ENCODE measurements at regions not wholly inside any gene's neighbourhood (a gene's known extent, or its start where the extent isn't known, plus 50 kb on each side); places are given as distances from the start of the nearest gene placed in this dataset.
"Not testable (repeated sequence)": the region's sequence is repeated elsewhere in the genome, so short reads cannot be mapped to it uniquely, and the experiment has no call there.

DNA sequence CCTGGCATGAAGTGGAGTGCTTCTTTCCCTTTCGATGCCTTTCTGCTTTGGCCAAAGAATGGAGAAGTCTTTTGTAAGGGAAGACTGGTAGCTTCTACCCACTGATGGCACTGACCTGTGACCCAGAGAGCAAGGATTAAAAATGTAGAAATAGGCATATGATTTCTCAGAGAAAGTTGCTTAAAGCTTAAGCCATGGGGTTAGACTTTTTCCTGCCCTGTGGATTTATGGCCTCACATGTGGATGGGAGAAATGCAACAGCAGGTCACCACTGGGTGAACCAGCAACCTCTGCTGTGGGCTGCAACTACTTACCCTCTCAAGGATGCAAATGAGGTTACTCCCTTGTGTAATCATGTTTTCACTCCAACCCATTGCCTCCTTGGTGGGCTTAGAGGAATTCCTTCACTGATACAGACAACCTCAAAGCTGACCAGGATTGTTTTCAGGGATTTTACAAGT is 86.7 kb upstream of the CDC42EP3 start:
- DNase-seq (ENCODE audit: low read depth), result not testable (repeated sequence)

DNA sequence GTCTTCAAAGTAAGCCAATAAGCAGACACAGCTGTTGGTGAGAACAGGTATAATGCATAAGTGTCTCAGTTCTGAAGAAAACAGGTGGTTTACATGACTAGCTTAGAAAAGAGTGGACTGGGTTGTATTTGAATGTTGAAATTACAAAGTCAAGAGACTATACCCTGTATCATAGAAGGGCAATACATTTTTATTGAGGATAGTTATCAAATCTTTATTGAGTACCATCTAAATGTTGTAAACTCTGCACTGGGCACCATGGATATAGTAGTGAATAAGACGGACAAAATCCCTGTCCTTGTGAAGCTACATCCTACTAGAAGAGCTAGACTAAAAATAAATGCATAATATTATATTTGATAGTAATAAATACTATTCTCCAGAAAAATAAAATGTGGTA is 88.5 kb upstream of the CDC42EP3 start:
- not testable (repeated sequence) for DNase-seq (ENCODE audit: low read depth)

DNA sequence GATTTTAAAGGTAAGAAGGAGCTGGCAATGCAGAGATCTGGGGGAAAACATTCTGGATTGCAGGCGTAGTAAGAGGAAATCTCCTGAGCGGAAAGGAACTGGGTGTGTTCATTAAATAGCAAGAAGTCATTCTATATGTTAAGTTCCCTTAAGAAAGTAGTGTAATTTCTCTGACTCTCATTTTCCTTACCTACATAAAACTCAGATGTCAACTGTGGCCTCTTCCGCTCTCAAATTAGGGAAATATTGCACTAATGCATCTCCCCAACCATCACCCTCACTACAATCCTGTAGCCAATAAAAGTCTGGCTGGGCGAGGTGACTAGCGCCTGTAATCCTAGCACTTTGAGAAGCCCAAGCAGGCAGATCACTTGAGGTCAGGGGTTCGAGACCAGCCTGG is 89.0 kb upstream of the CDC42EP3 start:
- no peak for DNase-seq (ENCODE audit: low read depth)

DNA sequence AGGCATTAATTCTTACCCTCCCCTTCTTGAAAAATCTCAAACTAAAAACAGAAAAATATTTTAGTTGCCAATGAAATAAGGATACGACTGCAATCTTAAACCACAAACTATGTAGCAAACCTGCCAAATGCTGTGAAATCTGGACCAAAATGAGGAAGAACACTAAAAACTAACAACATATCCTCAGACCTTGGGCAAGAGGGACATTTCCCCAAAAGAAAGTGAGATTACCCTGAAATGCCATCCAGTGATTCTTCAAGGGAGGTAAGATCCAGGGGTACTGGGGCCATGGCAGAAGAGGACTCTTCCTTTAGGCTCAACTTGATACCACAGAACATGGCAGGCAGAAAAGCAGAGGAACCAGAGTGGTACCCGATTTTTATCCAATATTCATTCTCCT is 90.8 kb upstream of the CDC42EP3 start:
- not testable (repeated sequence) for DNase-seq (ENCODE audit: low read depth)

DNA sequence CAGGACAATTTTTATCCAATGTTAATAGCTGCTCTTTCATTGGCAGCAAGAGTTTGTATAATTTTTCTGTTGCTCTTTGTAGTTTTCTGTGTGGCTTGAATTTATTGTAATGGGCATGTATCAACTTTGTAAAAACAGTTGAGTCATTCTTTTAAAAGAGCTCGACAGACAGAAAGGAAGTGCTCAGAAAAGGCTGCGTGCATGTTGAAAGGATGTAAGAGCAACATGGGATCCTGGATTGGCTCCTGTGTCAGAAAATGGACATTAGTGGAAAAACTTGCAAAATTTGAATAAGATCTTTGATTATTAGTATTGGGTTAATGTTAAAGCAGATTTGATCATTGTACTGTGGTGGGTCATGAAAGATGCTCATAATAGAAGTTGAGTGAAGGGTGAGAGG is 93.3 kb upstream of the CDC42EP3 start:
- no peak for DNase-seq (ENCODE audit: low read depth)

DNA sequence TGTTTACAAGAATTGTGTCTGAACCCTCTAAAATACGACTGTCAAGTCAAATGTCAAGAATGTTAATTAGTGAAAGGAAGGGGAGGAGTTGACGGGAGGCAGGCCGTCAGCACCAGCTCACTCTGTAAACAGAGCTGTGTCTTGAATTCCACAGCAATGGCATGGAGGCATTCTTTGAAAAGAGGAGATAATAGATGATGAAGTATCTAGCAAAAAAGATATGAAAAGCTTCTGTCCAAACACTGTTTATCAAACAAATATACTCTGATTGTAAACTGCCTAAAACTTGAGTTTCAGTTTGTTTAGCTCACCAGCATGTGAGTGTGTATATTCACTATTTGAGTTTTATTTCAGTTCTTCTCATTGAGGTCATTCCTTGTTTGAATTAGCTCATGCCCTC is 94.7 kb upstream of the CDC42EP3 start:
- no peak for DNase-seq (ENCODE audit: low read depth)

DNA sequence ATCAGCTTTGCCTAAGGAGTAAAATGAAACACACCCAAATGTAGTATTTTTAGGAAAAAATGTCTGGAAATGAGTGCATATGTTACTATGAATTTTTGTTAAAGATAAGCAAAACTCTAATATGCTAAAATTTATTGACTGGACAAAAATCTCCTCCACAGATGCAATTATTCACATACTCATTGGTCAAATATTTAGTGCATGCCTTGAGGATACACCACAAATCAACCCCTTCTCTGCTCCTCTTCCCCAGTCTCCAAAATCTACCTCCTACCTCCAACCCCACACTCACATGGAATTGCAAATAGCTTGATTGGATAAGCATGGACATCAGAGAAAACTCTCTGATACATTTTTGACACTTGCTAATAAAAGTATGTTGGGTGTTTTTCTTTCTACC is 95.6 kb upstream of the CDC42EP3 start:
- no peak for DNase-seq (ENCODE audit: low read depth)

DNA sequence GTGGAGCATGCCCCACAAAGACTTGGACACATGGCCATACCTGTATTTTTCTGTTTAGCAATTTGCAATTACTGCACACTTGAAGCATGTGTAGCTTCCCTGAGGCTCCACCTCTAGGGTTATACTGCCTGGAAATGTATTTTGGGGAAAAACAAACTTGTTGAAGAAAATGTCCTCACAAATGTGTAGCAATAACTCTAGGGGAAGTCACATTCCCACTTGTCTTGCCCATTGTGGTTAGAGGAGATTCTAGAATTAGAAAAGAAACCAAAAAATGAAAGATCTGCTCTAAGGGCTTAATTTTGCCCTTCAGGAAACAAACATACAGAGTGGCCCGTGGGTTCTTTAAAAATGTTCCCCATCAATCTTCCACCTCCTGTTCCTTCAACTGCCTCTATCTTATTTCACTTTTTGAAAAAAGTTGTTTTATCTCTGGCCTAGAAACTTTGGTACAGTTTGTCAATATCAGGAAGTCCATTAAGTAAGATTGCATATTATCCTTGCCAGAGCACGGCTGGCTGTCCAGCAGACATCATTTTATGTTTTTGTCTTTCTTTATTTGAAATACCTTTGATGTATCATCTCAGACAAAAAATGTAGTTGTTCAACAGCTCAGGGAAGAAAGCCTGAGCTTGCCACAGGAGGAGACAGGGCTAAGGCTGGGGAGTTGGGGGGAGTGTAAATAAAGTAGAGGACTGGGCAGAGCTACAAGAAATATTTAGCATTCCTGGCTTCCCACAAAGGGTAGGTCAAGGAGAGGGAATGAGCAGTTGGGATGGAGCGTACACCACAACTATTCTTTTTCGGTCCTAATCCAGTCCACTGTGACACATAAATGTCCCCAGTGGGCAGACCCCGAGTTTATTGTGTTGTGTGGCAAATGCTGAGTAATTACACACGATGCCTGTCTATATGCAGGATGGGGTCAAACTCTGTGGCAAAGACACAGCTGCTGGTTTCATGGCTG is 96.8 kb upstream of the CDC42EP3 start:
- DNase-seq (ENCODE audit: low read depth), result no peak

DNA sequence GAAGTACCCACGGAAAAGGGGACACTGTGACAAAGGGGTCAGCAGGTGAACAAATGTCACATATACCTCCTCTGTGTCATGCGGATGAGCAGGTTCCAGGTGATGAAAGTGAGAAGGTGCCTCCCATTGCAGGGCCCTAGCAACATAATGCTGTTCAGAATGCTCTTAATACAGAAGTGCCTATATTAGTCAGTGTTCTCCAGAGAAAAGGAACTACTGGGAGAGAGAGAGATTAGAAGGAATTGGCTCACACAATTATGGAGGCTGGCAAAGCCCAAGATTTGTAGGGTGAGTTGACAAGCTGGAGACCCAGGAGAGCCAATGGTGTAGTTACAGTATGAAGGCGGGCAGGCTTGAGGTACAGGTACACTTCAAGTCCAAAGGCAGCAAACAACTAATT is 98.1 kb upstream of the CDC42EP3 start:
- DNase-seq (ENCODE audit: low read depth), result no peak

DNA sequence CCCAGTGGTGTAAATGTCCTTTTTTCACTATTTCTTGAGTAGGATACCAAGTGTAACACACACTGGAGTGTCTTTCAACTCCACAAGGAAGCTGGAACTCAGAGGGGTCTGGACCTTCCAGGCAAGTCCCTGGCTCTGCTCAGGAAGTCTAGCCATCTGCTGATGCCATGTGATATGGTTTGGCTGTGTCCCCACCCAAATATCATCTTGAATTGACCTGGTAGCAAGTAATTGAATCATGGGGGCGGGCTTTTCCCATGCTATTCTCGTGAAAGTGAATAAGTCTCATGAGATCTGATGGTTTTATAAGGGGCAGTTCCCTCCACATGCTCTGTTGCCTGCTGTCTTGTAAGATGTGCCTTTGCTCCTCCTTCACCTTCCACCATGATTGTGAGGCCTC is 99.4 kb upstream of the CDC42EP3 start:
- DNase-seq (ENCODE audit: low read depth), result no peak

DNA sequence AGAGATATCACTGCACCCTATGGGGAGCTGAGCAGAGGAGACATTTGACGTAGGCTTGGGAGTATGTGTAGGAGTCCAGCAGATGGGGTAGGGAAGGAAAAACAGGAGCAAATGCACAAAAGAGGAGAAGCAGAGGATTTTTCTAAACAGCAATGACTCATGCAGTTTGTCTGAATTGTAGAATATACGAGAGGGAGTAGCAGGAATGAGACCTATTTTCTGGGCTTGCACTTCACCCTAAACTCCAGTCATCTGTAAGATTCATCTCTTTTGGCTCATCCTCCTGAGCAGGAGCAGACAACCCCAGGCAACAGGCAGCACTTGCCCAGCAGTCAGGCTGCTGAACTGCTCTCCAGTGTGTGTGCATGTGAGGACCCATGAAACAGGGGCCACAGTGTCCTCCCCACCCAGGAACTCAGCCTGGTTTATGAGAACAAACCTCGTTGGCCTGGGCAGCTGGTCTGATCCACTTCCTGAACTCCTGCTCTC is 100.2 kb upstream of the CDC42EP3 start:
- DNase-seq (ENCODE audit: low read depth), result no peak

DNA sequence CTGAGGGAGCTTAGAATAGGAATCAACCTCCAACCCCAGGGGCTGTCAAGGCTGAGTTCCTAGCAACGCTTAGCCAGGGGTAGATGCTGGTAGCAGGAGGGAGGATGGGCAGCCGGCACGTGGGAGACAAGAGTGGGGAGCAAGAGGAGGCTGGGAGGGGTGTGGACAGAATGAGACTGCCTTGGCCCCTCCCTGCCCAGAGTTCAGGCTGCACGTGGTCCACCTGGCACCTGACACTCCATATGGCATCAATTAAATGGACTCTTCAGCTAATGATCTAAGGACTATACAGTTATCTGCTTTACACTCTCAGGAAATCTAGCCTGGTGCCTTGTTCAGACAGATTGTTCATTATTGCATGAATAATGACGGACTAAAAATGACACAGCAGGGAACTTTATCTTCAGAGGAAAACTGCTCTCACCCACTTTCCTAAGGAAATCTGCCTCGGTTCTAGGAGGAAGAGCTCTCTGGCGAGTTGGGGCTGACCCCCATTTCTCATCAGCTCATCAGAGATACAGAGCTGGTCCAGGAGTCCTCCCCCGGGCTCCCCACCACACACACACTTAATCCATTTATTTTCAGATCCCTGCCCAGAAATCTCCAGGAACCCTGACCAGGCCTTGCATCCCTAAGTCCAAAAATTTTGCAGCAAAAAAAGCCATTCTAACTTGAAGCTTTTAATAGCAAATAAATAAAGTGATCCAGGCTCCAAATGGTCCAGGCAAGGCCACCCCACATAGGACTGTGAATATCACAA is 102.1 kb upstream of the CDC42EP3 start:
- DNase-seq (ENCODE audit: low read depth), result no peak

DNA sequence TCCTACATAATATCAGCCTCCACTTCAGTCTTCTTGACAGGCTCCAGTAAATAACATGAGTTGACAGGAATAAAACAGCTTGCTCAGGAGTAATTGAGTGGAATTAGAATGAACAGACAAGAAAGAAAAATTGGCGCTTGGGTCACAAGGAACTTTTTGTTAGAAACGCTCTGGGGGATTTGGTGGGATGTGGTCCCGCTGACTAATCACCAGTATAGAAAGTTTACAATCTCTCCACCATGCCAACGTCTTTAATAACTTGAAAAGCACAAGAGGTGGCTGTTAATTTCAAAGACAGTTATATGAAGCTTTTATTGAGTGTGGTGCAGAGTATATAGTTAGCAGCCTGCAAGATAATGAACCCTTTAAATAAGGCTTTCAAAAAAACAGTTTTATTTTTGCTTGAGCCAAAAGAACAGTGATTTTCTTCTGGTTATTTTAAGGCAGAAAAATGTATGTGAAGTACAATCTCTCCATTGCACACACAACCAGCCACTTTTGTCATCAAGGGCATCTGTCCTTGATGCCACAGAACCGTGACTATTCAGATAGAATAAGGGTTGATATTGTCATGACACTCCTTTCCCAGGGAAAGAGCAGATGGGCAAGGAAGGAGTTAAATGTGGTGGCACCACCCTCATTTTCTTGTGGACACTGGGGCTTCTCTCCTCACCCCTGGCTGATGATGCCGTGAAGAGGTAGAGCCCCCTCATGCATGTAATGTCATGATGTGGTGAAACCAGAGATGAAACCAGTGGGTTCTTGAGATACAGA is 102.9 kb upstream of the CDC42EP3 start:
- not testable (repeated sequence) for DNase-seq (ENCODE audit: low read depth)

DNA sequence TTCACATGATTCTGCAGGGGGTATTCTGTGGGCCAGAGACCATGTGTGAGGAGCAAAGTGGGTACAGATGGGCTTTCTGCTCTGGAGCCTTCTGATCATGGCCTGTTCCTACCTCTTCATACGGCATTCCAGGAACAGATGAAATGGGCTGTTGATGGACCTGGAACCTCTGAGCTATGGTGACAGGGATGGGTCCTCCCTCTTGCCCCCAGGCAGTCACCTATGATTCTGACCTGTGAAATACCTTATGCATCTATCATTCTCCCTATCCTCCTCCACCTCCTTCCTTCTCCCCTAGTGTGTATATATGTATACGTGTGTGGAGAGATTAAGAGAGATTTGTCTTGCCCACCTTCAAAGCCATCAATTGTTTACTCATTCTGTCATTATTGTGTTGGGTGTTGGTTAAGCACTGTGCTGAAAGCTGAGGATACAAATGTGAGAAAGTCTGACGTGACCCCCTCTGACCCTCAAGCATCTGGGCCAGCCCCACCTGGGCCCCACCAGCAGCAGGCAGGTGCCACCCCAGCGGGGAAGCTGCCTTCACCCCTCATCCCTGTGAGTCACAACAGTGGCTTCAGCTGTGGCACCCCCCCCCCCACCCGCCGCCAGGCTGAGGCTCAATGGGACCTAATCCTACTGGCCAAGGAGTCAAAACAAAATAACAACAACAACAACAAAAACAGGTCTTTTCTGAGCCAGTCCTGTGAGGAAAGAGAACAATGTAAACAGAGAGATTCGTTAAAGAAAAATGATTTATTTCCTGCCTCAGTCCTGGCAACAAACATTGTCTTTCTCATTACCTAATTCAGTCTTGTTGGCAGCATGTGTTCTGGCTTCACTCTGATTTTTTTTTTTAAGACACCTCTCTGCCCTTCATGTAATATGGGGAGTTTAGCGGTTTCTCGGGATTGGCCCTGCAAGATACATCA is 103.8 kb upstream of the CDC42EP3 start:
- no peak for DNase-seq (ENCODE audit: low read depth)

DNA sequence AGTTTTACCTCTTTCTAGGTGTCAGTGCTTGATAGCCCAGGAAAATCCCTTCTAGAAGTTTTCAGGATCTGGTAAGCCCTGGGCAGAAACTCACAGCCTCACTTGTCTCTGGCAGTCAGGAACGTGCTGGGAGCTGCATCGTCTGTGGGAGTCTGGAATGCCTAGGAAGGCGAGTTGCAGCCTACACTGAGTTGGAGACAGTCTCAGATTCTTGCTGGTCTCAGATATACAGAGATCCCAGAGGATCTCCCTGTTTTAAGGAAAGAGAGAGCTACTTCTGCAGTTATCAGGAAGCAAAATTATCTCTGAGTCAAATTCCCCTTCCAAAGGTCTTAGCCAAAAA is 104.4 kb upstream of the CDC42EP3 start:
- no peak for DNase-seq (ENCODE audit: low read depth)

DNA sequence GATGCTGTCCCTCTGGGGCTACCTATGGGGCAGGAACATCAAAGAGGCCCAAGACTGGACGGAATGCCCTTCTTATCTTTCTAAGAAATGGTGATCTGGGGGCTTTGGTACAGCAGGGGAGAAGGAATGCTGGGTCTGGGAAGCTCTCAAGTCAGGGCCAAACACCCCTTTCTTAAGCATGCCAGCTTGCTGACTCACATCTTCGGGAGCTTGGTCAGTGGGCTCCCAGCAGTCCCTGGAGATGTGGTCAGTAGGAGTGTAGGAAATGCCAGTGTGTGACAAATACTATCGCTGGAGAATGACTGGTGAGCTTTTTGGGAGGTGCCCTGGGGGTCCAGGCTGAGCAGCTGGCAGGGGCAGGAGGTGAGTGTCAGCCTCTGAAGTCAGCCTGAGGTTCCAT is 105.0 kb upstream of the CDC42EP3 start:
- DNase-seq (ENCODE audit: low read depth), result no peak

DNA sequence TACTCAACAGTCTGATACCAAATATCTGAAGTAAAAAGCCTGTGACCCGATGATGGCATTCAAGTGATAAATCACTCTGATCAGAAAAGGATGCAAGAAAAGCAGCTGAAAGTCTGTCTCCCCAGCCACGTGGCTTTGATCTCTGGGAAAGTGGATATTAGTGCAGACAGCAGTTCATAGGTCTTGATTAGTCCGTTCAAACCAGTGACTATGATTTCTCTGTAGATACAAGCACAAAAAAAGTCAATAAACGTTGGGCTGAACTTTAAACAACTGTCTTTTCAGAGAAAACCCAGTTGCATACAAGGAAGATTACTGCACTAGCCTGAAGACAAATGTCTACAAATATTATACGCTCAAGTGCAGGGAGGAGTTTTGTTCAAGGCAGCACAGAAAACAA is 107.7 kb upstream of the CDC42EP3 start:
- no peak for DNase-seq (ENCODE audit: low read depth)

DNA sequence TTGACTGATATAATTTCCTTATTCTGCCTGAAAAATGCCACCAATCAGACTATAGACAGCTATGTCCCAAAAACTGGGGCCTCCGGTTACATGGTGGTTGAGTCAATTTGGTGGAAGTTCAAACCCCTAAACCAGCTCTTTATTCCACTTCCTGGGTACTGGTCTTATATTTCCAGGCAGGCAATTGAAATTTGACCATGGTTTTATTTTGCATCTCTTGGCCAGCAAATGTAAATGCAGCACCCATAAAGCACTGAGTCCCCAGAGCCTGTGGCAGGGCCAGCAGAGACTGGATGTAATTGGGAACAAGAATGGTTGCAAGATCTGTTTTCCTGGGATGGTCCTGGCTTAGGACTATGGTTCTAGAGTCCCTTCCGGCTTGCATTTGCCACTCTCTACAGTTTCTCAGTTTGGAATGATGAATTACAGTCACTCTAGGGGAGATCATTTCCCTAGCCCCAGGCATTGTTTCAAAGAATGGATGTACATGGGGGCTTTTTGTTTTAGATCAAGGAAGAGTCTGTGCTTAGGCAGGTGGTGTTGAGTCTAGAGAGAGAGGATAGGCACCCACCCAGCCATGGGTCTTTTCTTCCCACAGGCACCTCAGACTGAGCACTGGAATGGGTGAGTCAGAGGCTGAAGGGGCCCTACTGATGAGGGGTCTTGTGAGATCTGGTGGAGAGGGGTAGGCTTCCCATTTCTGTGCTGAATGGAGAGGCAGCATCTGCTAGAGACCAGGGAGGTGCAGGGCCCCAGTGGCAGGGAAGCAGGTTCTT is 108.4 kb upstream of the CDC42EP3 start:
- no peak for DNase-seq (ENCODE audit: low read depth)

DNA sequence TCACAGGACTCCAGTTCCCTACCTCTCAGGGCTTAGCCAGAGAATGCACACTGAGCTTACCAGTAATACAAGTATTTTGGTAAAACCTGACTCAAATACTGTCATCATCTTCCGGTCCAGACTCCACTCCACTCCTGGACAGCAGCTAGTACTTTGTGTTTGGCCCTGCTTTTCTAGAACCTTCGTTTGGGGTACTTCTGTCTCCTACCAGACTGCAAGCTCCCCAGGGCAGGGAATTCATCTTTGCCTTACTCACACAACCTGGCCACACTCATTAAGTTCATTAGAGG is 108.9 kb upstream of the CDC42EP3 start:
- DNase-seq (ENCODE audit: low read depth), result no peak

DNA sequence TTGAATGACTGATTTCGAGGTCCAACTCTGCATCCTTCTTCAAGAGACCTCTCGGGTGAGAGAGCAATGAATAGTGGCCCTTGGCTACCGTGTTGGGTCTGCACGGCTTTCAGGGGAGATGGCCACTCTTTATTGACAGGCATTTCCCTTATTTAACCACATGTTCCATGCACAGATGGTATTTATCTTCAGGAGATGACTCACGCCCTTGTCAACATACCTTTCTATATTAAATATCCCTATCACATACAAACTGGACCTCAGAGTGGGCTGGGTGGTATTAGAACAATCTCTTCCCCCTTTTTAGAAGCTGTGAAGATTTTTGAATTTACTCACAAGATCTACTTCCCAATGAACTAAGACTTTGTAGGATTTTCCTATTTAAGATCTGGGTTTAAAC is 109.6 kb upstream of the CDC42EP3 start:
- no peak for DNase-seq (ENCODE audit: low read depth)

All from T follicular helper cell (primary cell).